ENCODE measurements at regions not wholly inside any gene's neighbourhood (a gene's known extent, or its start where the extent isn't known, plus 50 kb on each side); places are given as distances from the start of the nearest gene placed in this dataset.

GRCh38 chr1:94640125-94640524 is 98.6 kb upstream of the F3 start:
- TF ChIP-seq CTCF (IDR thresholded peaks at IDR 0.05; ENCODE audit: low read depth, low read length, missing control alignments): no peak
- no peak for DNase-seq (ENCODE audit: low read depth)
- H3K4me3 ChIP-seq (ENCODE audit: low read depth, low read length): no peak overlapping the region

- TF ChIP-seq CTCF (IDR thresholded peaks at IDR 0.05; ENCODE audit: low read depth, low read length, missing control alignments): no peak
- H3K4me3 ChIP-seq (ENCODE audit: low read depth, low read length): no peak overlapping the region
- DNase-seq (ENCODE audit: low read depth): no peak
Observed at GRCh38 chr1:94637121-94637520, 95.6 kb upstream of the F3 start.

GRCh38 chr1:94636624-94637023 is 95.1 kb upstream of the F3 start:
- DNase-seq (ENCODE audit: low read depth): no peak
- TF ChIP-seq CTCF (IDR thresholded peaks at IDR 0.05; ENCODE audit: low read depth, low read length, missing control alignments): no peak
- H3K4me3 ChIP-seq (ENCODE audit: low read depth, low read length): no peak overlapping the region

- DNase-seq (ENCODE audit: low read depth): no peak
- no peak for TF ChIP-seq CTCF (IDR thresholded peaks at IDR 0.05; ENCODE audit: low read depth, low read length, missing control alignments)
- H3K4me3 ChIP-seq (ENCODE audit: low read depth, low read length): no peak overlapping the region
Observed at GRCh38 chr1:94636100-94636499, 94.5 kb upstream of the F3 start.

GRCh38 chr1:94634977-94635416 is 93.4 kb upstream of the F3 start:
- H3K4me3 ChIP-seq (ENCODE audit: low read depth, low read length): no peak overlapping the region
- DNase-seq (ENCODE audit: low read depth): no peak
- TF ChIP-seq CTCF (IDR thresholded peaks at IDR 0.05; ENCODE audit: low read depth, low read length, missing control alignments): no peak

GRCh38 chr1:94633051-94633450 is 91.5 kb upstream of the F3 start:
- DNase-seq (ENCODE audit: low read depth): no peak
- no peak for TF ChIP-seq CTCF (IDR thresholded peaks at IDR 0.05; ENCODE audit: low read depth, low read length, missing control alignments)

GRCh38 chr1:94629259-94630181 is 88.0 kb upstream of the F3 start:
- no peak for DNase-seq (ENCODE audit: low read depth)
- no peak overlapping the region for H3K4me3 ChIP-seq (ENCODE audit: low read depth, low read length)
- TF ChIP-seq CTCF (IDR thresholded peaks at IDR 0.05; ENCODE audit: low read depth, low read length, missing control alignments): no peak

More at GRCh38 chr1:94633051-94633450, 91.5 kb upstream of the F3 start:
- H3K4me3 ChIP-seq (ENCODE audit: low read depth, low read length): no peak overlapping the region
